Vagina (tissue), 2 donors: ENCODE measurements at regions not wholly inside any gene's neighbourhood (a gene's known extent, or its start where the extent isn't known, plus 50 kb on each side); places are given as distances from the start of the nearest gene placed in this dataset.

Experiments
- POLR2A ChIP-seq, 2 donors: fragments of 450-650 bp; IDR thresholded peaks; one replicate each; pipeline ENCODE4 v1.6.1; 2017; ENCODE audit warnings: antibody characterized with exemption in 2 of 2, mild to moderate bottlenecking in 2 of 2, moderate library complexity in 2 of 2
- POLR2AphosphoS5 ChIP-seq, 2 donors: sonication (generic); formaldehyde crosslinking; IDR thresholded peaks; one replicate each; pipeline ENCODE4 v1.9.0; 2017; ENCODE audit warnings: antibody characterized with exemption in 2 of 2, mild to moderate bottlenecking in 2 of 2, low read depth in 1 of 2; ENCODE audit not compliant: insufficient read depth in 1 of 2
- TF ChIP-seq, protein P1 (sequence below), 3 experiments: fragments of 450-650 bp in 2 of 3; fragments of 200-600 bp in 1 of 3; sonication (generic) in 1 of 3; IDR thresholded peaks; one replicate each; pipeline ENCODE4 v1.5.1; 2017 to 2019; ENCODE audit warnings: antibody characterized with exemption in 3 of 3, mild to moderate bottlenecking in 2 of 3, moderate library complexity in 2 of 3

DNA sequence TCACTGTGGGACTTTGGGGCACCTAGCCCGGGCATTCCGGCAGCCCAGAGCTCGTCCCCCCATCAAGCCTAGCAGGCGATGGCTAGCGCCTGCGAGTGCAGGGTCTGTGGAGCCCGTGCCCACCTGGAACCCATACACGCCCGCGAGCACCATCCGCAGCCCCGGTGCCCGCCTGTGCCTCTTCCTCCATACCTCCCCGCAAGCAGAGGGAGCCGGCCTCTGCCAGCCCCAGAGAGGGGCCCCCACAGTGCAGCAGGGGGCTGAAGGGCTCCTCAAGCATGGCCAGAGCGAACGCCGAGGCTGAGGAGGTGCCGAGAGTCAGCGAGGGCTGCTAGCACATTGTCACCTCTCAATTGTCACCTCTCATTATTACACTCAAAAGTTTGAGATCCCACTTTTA is 167.8 kb upstream of the EPHA6 start:
- TF ChIP-seq POLR2AphosphoS5 (IDR thresholded peaks at IDR 0.05; ENCODE audit: insufficient read depth in 1 of 2, low read depth in 1 of 2) (no peak), POLR2A (IDR thresholded peaks at IDR 0.05) (no peak)
- TF ChIP-seq, protein P1, sequence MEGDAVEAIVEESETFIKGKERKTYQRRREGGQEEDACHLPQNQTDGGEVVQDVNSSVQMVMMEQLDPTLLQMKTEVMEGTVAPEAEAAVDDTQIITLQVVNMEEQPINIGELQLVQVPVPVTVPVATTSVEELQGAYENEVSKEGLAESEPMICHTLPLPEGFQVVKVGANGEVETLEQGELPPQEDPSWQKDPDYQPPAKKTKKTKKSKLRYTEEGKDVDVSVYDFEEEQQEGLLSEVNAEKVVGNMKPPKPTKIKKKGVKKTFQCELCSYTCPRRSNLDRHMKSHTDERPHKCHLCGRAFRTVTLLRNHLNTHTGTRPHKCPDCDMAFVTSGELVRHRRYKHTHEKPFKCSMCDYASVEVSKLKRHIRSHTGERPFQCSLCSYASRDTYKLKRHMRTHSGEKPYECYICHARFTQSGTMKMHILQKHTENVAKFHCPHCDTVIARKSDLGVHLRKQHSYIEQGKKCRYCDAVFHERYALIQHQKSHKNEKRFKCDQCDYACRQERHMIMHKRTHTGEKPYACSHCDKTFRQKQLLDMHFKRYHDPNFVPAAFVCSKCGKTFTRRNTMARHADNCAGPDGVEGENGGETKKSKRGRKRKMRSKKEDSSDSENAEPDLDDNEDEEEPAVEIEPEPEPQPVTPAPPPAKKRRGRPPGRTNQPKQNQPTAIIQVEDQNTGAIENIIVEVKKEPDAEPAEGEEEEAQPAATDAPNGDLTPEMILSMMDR (IDR thresholded peaks at IDR 0.05): no peak
